Adrenal gland (tissue), 9 donors: ENCODE measurements at regions not wholly inside any gene's neighbourhood (a gene's known extent, or its start where the extent isn't known, plus 50 kb on each side); places are given as distances from the start of the nearest gene placed in this dataset.
A peak's percentile ranks its signal among the peaks of the same experiment; 100 is the strongest.

Source experiments
- DNase-seq, 7 donors: peaks; one replicate each; pipeline ENCODE4 v3.0.0-alpha.2; 2019 to 2020
- H3K27ac ChIP-seq, 5 donors: fragments of 200-600 bp; sonication (generic) in 4 of 5; 1 replicate in 3 of 5; 2 replicates in 2 of 5; pipeline versions ENCODE4 v1.5.1 to v1.8.0; 2016 to 2020; ENCODE audit warnings: mild to moderate bottlenecking in 1 of 5
- H3K27me3 ChIP-seq: fragments of 200-600 bp; 2 replicates; pipeline ENCODE4 v1.8.0; 2021
- H3K36me3 ChIP-seq, 2 donors: fragments of 200-600 bp; replicated peaks in 1 of 2; 1 replicate in 1 of 2; 2 replicates in 1 of 2; pipeline versions ENCODE4 v1.5.1 to v1.8.0; 2018 to 2022
- H3K4me1 ChIP-seq, 2 donors: fragments of 200-600 bp; replicated peaks in 1 of 2; 1 replicate in 1 of 2; 2 replicates in 1 of 2; pipeline versions ENCODE4 v1.5.1 to v1.8.0; 2018 to 2021
- H3K4me3 ChIP-seq, 4 donors: fragments of 200-600 bp; sonication (generic) in 3 of 4; one replicate each; pipeline ENCODE4 v1.5.1; 2016 to 2018
- H3K9me3 ChIP-seq, 3 donors: fragments of 200-600 bp; sonication (generic) in 1 of 3; replicated peaks in 1 of 3; 1 replicate in 2 of 3; 2 replicates in 1 of 3; pipeline versions ENCODE4 v1.5.1 to v1.8.0; 2016 to 2021
- POLR2A ChIP-seq, 2 donors: fragments of 450-650 bp; IDR thresholded peaks; one replicate each; pipeline ENCODE4 v1.6.1; 2017; ENCODE audit warnings: antibody characterized with exemption in 2 of 2, mild to moderate bottlenecking in 2 of 2, moderate library complexity in 1 of 2
- WGBS, 4 donors: extraction: QIAGEN DNeasy Blood & Tissue Kit in 2 of 4; methylation state at CpG; one replicate each; pipeline versions ENCODE4 v1.1.5 to v1.1.7; 2013 to 2017; 5-methylcytosine and 5-hydroxymethylcytosine counted together
- intact Hi-C, 2 donors: fragments of 100-400 bp; cut with DNase I; formaldehyde crosslinking; loops; one replicate each; pipeline versions ENCODE4 v1.14.1 to v1.15.0; 2022 to 2023
- TF ChIP-seq, protein P1 (sequence below), 6 experiments: fragments of 450-650 bp in 4 of 6; fragments of 200-600 bp in 2 of 6; sonication (generic) in 1 of 6; IDR thresholded peaks; 1 replicate in 5 of 6; 2 replicates in 1 of 6; pipeline versions ENCODE4 v1.5.1 to v1.8.0; 2016 to 2021; ENCODE audit warnings: antibody characterized with exemption in 6 of 6, mild to moderate bottlenecking in 2 of 6, moderate library complexity in 1 of 6
- donor health status: healthy with polysubstance abuse.
- donor health status: Bipolar disorder and iron deficiency.
- donor health status: DM: yes; HTN: yes; CAD: no.
- donor health status: DM: no; HTN: no; CAD: no.
- donor health status: DM: no; HTN: no; CAD: no.

DNA sequence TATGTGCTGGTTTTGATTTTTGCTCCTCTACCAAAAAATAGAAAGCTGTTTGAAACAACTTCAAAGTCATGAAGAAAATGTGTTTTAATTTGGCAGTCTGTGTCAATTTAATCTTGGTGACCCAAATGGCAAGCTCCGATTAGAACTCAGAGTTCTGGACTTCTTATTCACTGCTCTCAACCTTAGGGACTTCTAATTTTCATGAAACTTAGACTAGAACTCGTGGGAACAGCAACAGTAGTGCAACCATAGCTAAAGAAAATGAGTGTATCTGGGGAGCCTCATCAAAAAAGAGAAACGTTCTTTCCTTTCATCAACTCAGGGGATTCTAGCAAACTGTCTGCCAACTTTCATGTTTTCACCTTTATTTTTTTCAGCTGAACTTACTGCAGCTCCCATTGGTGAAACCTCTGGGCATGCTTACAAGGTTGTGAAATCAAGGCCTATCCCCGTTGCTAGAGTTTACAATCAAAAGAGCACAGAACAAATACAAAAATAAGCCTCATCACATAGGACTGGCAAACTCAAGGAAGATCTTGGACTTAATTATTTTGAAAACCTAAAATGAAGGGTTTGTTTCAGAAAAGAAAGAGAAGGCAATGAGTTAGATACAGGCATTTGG, 114.0 kb upstream of the HSF2 start:
- no peak overlapping the region for H3K4me3 ChIP-seq
- no peak for DNase-seq
- 56 to 58% (median 57%) methylated on average over 4 of the region's 4 CpGs for WGBS, 4 donors
- TF ChIP-seq, protein P1, sequence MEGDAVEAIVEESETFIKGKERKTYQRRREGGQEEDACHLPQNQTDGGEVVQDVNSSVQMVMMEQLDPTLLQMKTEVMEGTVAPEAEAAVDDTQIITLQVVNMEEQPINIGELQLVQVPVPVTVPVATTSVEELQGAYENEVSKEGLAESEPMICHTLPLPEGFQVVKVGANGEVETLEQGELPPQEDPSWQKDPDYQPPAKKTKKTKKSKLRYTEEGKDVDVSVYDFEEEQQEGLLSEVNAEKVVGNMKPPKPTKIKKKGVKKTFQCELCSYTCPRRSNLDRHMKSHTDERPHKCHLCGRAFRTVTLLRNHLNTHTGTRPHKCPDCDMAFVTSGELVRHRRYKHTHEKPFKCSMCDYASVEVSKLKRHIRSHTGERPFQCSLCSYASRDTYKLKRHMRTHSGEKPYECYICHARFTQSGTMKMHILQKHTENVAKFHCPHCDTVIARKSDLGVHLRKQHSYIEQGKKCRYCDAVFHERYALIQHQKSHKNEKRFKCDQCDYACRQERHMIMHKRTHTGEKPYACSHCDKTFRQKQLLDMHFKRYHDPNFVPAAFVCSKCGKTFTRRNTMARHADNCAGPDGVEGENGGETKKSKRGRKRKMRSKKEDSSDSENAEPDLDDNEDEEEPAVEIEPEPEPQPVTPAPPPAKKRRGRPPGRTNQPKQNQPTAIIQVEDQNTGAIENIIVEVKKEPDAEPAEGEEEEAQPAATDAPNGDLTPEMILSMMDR (IDR thresholded peaks at IDR 0.05): no peak
- no peak for TF ChIP-seq POLR2A (IDR thresholded peaks at IDR 0.05)
- H3K27ac ChIP-seq: no peak overlapping the region
- intact Hi-C loops: no loop called here
- no peaks in the 10 kb centered on the region for H3K9me3 ChIP-seq
- no peaks in the 10 kb centered on the region for H3K4me1 ChIP-seq
- H3K36me3 ChIP-seq: no peaks in the 10 kb centered on the region
- H3K27me3 ChIP-seq: no peaks in the 10 kb centered on the region

DNA sequence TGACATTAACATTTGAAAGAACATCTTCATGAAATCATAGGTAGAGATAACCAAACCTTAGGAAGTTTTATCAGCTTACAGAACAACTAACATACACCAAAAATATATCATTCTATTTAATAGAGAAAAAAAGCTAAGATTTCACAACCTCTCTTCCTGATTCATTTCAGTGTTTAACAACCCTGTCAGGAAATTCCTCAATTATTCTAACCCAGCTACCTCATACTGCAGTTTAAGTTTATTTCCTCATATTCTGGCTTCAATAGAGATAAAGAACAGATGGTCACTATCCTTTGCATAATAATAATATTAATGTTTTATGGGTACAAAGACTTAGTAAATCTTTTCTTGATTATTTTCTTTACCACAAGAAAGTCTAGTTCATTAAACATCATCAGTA, 112.9 kb upstream of the HSF2 start:
- no peaks in the 10 kb centered on the region for H3K9me3 ChIP-seq
- no peaks in the 10 kb centered on the region for H3K27me3 ChIP-seq
- no peak overlapping the region for H3K27ac ChIP-seq
- intact Hi-C loops: no loop called here
- no peak for DNase-seq
- no peak for TF ChIP-seq POLR2A (IDR thresholded peaks at IDR 0.05)
- TF ChIP-seq, protein P1 (IDR thresholded peaks at IDR 0.05): no peak
- no peaks in the 10 kb centered on the region for H3K36me3 ChIP-seq
- no peaks in the 10 kb centered on the region for H3K4me1 ChIP-seq
- H3K4me3 ChIP-seq: no peak overlapping the region

DNA sequence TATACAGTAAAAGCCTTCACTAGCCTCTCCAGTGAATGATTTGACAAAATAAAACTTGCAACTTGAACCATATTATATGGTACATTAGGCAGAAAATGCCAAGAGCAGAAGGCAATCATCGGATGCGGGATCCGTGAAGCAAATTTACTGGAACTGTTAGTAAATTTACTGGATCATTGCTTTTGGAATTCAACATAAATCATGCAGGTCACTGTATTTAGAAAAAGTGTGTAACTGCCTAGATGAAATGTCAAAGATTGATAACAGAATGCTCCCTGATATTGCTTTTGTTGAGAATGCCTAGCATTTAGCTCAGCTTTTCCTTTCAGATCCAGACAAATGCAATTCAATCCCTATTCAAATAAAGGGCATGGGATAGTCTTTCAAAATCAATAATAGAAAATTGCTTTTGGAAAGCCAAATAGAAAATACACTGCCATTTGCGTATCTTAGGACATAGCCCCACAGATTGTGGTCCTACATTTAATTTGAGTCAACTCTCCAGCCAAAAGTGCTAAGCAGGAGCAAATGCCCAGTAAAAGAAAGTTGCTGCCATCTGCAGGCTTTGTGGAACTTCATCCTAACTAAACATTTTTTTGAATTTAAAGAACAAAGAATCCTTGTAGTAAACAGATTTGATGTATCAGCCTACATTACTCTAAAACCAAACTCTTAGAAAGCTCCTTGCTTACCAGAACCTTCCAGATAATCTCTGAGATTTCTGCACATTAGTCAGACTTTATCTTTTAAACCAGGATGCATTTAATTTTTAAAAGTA, 109.5 kb upstream of the HSF2 start:
- no peaks in the 10 kb centered on the region for H3K9me3 ChIP-seq
- no peaks in the 10 kb centered on the region for H3K4me1 ChIP-seq
- peak in 1 of 7 donors; percentile 6 for DNase-seq
- TF ChIP-seq, protein P1 (IDR thresholded peaks at IDR 0.05): peak in 1 of 6 experiments; percentile 16
- no peak for TF ChIP-seq POLR2A (IDR thresholded peaks at IDR 0.05)
- no peak overlapping the region for H3K27ac ChIP-seq
- no peak overlapping the region for H3K4me3 ChIP-seq
- no peaks in the 10 kb centered on the region for H3K36me3 ChIP-seq
- H3K27me3 ChIP-seq: no peaks in the 10 kb centered on the region
- 82 to 86% (median 85%) methylated on average over 4 of the region's 4 CpGs for WGBS, 4 donors
- intact Hi-C loops: no loop called here

DNA sequence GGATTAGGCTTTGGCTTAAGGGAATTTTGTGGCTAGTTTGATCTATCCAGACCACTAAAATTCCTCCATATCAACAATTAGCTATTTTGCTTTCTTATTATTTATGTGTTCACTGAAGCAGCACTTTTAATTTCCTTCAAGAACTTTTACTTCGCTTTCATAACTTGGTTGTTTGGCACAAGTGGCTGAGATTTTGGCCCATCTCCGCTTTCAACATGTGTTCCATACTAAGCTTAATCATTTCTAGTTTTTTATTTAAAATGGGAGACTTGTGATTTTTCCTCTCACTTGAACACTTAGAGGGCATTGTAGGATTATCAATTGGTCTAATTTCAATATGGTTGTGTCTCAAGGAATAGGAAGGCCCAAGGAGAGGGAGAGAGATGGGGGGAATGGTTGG, 102.4 kb upstream of the HSF2 start:
- Histone ChIP-seq H3K9me3 (no peaks in the 10 kb centered on the region), H3K36me3 (no peaks in the 10 kb centered on the region), H3K27me3 (no peaks in the 10 kb centered on the region), H3K4me1 (no peaks in the 10 kb centered on the region), H3K27ac (no peak overlapping the region), H3K4me3 (no peak overlapping the region)
- TF ChIP-seq POLR2A (IDR thresholded peaks at IDR 0.05): no peak
- TF ChIP-seq, protein P1 (IDR thresholded peaks at IDR 0.05): no peak
- DNase-seq: no peak
- WGBS, 4 donors: 89 to 96% (median 92%) methylated on average over 2 of the region's 2 CpGs
- intact Hi-C loops: no loop called here
